Uterus (tissue), 2 donors: ENCODE measurements at regions not wholly inside any gene's neighbourhood (a gene's known extent, or its start where the extent isn't known, plus 50 kb on each side); places are given as distances from the start of the nearest gene placed in this dataset.

Experiments used
- CTCF ChIP-seq, 4 experiments: fragments of 200-600 bp in 2 of 4; fragments of 450-650 bp in 2 of 4; sonication (generic) in 2 of 4; IDR thresholded peaks; one replicate each; pipeline ENCODE4 v1.5.1; 2016 to 2019; ENCODE audit warnings: antibody characterized with exemption in 4 of 4, mild to moderate bottlenecking in 2 of 4, moderate library complexity in 1 of 4
- POLR2A ChIP-seq, 2 donors: fragments of 450-650 bp; IDR thresholded peaks; one replicate each; pipeline ENCODE4 v1.6.1; 2016; ENCODE audit warnings: antibody characterized with exemption in 2 of 2, mild to moderate bottlenecking in 1 of 2, moderate library complexity in 1 of 2

- TF ChIP-seq CTCF (IDR thresholded peaks at IDR 0.05) (no peak), POLR2A (IDR thresholded peaks at IDR 0.05) (no peak)
Measured at GRCh38 chr18:78080081-78080480, 830.4 kb downstream of the GALR1 start.
